DOHH2 (cell line): ENCODE measurements at regions not wholly inside any gene's neighbourhood (a gene's known extent, or its start where the extent isn't known, plus 50 kb on each side); places are given as distances from the start of the nearest gene placed in this dataset.

Source experiments
- CTCF ChIP-seq: fragments of 200-600 bp; sonication (generic); IDR thresholded peaks from one replicate; pipeline ENCODE4 v1.5.1; 2014; ENCODE audit warnings: antibody characterized with exemption, mild to moderate bottlenecking, low read depth, low read length; ENCODE audit not compliant: poor library complexity, severe bottlenecking
- EZH2phosphoT487 ChIP-seq: fragments of 200-600 bp; sonication (generic); IDR thresholded peaks from 2 replicates; pipeline ENCODE4 v1.6.1; 2017; ENCODE audit warnings: borderline replicate concordance, mild to moderate bottlenecking, antibody characterized with exemption, low read length, moderate library complexity, mixed read lengths

- TF ChIP-seq CTCF (no peak), EZH2phosphoT487 (no peak)
Observed at GRCh38 chr5:176750144-176750543, 60.2 kb upstream of the UNC5A start.
